HG03135 (cell line): ENCODE measurements at regions not wholly inside any gene's neighbourhood (a gene's known extent, or its start where the extent isn't known, plus 50 kb on each side); places are given as distances from the start of the nearest gene placed in this dataset.
"Not testable (repeated sequence)": the region's sequence is repeated elsewhere in the genome, so short reads cannot be mapped to it uniquely, and the experiment has no call there.

Experiments
- ATAC-seq: cut with Tn5 transposase; IDR thresholded peaks from one replicate; pipeline ENCODE4 v1.9.1; 2021; ENCODE audit warnings: mild to moderate bottlenecking, moderate library complexity; ENCODE audit not compliant: unreplicated experiment

GRCh38 chr9:34796924-34797323, 87.0 kb upstream of the CCL21 start:
- no peak for ATAC-seq

GRCh38 chr9:34793428-34793827, 83.5 kb upstream of the CCL21 start:
- no peak for ATAC-seq

DNA sequence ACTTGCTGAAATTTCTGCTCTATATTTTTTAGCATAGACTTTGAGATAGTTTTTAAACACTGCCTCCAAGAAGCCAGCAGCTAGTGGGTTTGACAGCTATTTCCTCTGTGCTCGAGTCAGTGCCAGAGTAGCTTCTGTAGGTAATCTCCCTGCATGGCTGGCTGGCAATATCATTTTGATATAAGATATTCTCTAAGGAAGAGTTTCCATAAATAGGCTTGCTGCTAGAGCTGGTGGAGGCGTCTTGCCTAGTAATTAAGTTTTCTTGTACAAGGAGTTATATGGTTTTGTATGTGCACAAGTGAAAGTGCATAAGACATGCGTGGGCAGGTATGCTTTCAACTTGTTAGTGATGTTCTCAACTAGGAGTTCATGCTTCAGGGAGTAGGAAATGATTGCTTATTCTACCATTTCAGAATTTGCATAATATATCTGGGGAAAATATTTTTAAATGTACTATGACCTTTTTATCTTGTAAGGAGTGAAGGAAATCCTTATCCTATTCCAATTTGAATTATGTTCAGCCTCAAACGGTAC, 74.1 kb upstream of the CCL21 start:
- ATAC-seq: no peak

DNA sequence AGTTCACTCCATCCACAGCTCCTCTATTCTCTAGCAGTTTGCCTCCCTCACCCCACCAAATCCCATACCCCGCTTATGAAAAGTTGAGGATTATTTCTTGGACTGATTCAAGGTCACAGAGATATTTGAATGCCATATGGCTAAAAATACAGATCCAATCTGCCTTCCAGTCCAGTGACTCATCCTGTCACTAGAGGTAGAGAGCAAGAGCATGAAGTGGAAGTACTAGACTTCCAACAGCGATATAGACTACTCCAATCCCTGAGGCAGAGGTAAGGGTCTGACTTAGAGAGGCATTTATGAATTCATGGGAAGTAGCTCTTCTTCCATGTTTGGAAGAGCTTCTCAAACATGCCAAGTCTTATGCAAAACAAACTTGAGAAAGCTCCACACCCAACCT, 72.4 kb upstream of the CCL21 start:
- no peak for ATAC-seq

- ATAC-seq: no peak
Measured at GRCh38 chr9:34777666-34778065, 67.7 kb upstream of the CCL21 start.

DNA sequence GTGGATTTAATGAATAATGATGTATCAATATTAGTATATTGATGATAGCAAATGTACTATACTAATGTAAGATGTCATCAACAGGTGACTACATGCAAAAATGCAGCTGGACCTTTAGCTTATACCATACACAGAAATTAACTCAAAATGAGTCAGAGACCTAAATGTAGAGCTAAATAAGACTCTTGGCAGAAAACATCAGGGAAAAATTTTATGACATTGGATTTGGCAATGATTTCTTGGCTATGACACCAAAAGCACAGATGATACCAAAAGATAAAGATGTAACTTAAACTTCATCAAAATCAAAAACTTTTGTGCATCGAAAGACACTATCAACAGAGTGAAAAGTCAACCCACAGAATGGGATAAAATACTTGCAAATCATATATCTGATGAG, 64.0 kb upstream of the CCL21 start:
- no peak for ATAC-seq

GRCh38 chr9:34773306-34773910, 63.5 kb upstream of the CCL21 start:
- no peak for ATAC-seq

DNA sequence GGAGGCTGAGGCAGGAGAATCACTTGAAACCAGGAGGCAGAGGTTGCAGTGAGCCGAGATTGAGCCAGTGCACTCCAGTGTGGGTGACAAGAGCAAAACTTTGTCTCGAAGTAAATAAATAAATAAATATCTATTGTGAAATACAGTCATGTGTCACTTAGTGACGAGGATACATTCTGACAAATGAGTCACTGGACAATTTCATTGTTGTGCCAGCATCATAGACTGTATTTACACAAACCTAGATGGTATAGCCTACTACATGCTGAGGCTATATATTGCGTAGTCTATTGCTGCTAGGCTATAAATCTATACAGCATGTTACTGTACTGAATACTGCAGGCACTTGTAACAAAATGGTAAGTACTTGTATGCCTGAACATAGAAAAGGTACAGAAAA, 61.1 kb upstream of the CCL21 start:
- ATAC-seq: no peak

GRCh38 chr9:34767087-34767486, 57.2 kb upstream of the CCL21 start:
- not testable (repeated sequence) for ATAC-seq

- not testable (repeated sequence) for ATAC-seq
Measured at GRCh38 chr9:34760196-34761040, 50.5 kb upstream of the CCL21 start.
